GM19463 (cell line): ENCODE measurements at regions not wholly inside any gene's neighbourhood (a gene's known extent, or its start where the extent isn't known, plus 50 kb on each side); places are given as distances from the start of the nearest gene placed in this dataset.

Experiments used
- ATAC-seq: cut with Tn5 transposase; IDR thresholded peaks from one replicate; pipeline ENCODE4 v1.9.1; 2021; ENCODE audit warnings: mild to moderate bottlenecking, moderate library complexity; ENCODE audit not compliant: unreplicated experiment

DNA sequence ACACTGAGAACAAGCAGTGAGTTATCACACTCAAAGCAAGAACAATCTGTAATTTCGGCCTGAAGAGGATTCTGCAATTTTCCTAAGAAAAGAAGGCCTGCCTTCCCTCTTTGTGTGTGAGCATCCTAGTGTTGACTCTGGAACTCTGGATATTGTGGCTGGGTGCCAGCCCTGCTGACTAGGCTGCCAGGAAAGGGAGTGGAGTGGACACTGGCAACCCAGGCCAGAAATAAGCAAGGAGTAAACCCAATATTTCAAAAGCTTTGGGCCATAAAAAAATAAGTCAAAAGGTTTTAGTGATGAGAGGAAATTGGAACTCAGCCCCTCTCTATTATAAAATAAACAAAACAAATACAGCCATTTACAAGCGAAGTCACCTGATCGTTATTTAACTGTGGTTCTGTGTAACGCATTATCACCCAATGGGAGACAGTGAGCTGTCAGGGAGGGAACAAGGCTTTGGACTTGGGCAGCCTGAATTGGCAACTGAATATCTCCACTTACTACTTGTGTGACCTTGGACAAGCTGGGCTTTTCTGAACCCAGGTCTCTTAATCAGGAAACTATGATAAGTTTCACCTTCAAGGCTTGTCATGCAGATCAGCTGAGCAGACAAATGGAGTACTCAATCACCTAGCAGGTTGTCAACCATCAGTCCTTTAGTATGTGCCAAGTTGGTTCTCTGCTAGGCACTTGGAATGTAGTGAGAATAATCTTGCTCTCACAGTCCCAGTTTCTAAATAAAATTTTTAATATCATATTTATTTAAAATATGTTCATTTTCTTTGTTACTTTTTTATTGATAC, 196.2 kb downstream of the PAX1 start:
- ATAC-seq = no peak

DNA sequence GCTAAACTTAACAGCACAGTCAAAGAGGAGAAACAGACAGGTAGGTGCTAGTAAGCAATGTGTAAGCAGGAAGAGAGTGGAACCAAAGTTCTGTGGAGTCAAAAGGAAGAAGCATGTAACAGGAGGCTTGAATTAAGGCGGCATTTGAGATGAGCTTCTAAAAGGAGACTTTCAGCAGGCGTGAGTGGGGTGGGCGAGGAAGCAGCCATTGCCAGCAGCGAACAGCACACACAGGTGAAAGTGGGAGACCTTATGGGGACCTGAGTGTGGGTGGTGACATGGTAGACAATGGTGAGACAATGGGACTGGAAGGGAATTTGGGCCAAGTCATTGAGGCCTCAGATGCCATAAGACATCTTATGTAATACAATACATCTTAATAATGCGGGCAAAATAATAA, 195.0 kb downstream of the PAX1 start:
- no peak for ATAC-seq

DNA sequence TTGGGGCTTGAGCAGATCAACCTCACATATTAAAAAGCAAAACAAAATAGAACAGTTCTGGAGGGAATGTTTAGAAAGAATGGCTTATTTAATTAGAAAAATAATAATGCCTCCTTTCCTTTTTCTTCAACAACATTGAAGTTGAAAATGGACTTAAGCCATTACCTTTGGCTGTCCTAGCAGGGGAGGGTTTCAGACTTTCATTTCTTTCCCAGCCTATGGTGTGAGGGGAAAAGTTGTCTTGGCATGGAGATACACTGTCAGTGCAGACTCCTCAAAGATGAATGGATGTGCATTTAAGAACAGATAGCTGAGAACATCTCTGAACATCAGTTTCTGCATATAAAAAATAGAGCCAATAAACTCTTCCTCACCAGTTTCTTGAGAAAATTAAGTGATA, 169.5 kb downstream of the PAX1 start:
- ATAC-seq = no peak

DNA sequence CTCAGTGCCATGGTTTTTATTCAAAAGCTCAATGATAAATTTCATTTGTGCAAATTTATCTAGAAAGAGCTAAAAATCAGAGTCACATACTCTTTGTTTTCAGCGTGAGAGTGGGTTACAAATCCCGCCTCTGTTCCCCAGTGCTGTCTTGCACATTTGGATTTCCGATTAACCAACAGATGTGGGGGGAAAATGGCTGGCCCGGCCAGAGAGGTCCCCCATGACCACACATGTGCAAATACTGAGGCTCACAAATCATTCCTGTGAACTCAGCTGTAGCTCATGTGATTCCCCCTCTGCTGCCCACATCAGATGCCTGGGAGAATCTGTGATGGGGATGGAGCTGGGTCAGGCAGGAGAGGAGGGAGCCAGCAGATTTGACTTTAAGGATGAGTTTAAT, 168.7 kb downstream of the PAX1 start:
- ATAC-seq = no peak

DNA sequence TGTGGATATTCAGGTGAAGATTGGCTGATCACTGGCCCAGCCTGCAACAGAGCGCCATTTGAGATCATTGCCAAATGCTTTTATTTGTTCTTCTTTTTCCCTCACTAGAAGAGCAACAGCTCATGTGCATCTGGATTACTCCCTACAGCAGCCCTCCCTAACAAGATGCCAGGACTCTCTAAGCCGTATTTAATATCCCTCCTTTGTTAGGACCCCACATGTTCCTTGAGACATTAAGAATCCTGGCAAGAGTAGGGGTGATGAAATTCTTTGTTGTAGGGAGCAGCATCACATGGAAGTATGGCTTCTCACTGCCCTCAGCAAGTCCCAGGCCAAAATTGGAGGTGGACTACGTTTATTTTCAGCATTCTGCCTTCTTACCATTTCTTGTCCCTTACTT, 167.8 kb downstream of the PAX1 start:
- no peak for ATAC-seq

DNA sequence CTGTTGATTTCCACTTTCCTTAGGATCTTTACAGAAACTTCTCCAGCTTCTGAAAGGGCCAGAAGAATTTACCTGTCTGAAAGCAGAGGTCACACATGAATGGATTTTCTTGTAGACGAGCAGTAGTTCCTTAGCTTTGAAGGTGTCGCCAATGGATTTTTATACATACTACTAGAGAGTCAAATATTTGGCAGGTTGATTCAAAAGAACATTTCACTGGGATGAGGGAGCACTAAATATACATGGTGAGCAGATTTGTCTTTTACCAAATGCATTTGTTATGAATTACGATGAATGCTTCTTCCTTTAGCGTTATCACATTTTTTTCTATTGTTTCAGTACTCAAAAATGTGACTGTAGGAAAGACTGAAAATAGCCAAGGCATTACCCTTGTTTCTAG, 162.3 kb downstream of the PAX1 start:
- no peak for ATAC-seq

DNA sequence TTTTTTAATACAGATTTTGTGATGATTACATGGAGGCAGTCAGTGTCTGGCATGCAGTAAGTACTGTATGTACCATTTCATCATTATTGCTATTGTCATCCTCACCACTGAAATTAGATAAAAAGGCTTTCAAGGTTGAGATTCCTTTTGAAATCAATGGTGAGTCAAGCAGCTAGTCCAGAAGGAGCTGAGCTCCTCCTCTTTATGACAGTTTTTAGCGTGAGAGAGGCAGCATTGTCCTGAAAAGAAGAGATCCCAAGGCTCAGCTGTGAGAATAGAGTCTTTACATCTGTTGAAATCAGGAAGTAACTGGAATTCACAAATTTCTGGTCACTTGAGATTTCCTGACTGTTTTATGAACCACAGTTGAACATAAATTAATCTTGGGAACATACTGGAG, 161.9 kb downstream of the PAX1 start:
- no peak for ATAC-seq

DNA sequence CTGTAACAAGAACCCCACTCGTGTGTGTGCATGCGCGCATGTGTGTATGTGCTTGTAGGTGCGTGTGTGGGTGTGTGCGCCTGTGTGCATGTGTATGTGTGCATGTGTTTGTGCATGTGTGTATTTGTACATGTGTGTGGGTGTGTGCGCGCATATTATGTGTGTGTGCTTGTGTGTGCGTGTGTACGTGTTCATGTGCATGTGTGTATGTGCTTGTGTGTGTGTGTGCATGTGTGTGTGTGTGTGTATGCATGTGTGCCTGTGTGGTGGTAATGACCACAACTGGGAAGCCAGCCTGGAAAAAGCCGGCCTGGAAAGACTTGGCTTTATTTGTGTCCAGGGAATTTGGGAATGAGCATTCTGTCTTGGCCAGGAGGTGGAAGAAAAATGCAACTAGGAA, 157.5 kb downstream of the PAX1 start:
- ATAC-seq = no peak

DNA sequence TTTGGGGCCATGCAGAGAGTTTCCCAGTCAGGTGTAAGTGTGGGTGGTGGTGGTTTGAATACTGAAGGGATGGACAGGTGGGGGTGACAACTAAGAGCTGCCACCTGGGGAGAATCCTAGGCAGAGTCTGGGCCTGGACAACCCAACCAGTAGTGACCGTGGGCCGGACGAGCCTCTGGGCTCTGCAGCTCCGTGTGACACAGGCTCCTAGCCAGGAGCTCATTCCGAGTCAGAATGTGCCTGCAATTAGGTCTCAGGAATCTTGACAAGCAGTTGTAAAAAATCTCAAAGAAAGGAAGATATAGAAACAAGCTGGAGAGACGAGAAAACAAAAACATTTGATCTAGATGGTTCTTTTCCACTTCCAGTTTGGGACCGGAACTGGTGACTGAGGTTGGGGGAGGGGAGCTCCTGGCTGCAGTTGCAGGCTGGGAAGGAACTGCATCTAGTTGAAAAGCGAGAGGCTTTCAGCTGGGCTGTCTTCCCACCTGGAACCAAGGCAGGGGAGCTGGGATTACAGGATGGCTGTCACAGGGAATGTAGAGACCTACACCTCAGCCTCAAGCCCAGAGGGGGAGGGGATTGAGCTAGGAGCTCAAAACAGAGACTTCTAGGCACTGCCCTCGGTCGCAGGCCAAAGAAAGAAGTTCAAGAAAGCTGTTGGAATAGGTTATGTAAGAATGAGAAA, 156.9 kb downstream of the PAX1 start:
- no peak for ATAC-seq

DNA sequence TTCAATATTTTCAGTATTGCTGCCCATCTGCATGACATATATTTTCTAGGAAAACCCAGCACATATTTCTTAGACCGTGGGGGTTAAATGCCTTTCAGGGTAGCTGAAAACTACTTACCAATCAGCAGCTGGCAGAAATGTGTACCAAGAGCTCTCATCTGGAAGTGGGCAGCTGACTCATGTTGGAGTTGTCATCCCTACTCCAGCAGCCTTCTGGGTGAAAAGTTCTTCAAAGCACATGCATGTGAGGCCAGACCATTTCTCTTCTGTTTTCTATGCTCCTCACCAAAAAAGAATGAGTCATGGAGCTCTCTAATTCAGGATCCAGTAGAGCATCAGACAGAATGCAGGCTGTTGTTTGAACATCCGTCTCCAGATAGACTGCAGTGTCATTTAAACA, 135.5 kb downstream of the PAX1 start:
- ATAC-seq = no peak

DNA sequence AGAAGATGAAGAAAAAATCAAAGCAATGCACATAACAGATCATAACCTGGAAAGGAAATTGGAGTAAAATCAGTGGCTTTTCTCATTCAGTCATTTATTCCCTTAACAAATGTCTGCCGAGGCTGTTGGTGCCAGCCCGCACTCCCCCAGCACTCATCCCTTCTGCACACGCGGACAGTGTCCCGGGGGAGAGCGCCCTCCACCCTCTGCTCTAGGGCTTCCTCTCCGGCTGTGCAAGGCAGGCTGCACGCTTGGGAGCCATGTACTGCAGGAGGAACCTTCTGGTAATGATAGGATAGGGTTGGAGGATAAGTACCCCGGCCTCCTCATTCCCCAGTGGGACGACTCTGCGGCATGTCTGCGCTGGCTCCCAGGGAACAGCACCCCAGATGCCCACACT, 134.5 kb downstream of the PAX1 start:
- ATAC-seq = no peak

DNA sequence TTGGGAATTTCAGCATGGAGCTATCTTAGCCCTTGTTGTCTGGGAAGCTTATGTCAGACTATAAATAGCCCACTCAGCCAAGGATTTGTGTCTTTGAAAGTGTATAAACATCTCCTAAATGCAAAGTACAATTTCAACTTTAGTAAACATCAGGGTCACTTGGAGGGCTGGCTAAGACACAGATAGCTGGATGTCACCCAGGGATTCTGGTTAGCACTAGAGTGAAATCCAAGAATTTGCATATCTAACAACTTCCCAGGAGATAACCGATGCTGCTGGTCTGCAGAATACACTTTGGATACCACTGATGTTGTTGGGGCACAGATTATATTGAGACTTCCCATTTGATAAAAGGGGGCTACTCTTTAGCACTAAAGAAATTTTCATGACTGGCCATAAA, 130.9 kb downstream of the PAX1 start:
- ATAC-seq = no peak

DNA sequence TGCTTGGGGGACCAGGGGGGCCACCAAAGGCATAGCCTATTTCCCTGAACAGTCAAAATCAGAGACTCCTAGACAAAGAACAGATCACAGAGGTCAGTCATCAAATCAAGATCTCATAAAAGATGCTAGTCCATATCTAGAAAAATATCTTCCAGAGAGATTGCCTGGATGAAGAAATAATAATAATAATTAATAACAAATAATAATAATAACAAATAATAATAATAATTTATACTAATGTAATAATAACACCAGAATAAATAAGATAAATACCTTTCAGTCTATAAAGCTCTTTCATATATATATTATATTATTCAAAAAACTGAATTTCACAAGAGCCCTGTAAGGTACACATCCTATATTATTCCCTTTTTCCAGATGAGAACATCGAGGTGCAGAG, 129.6 kb downstream of the PAX1 start:
- no peak for ATAC-seq

DNA sequence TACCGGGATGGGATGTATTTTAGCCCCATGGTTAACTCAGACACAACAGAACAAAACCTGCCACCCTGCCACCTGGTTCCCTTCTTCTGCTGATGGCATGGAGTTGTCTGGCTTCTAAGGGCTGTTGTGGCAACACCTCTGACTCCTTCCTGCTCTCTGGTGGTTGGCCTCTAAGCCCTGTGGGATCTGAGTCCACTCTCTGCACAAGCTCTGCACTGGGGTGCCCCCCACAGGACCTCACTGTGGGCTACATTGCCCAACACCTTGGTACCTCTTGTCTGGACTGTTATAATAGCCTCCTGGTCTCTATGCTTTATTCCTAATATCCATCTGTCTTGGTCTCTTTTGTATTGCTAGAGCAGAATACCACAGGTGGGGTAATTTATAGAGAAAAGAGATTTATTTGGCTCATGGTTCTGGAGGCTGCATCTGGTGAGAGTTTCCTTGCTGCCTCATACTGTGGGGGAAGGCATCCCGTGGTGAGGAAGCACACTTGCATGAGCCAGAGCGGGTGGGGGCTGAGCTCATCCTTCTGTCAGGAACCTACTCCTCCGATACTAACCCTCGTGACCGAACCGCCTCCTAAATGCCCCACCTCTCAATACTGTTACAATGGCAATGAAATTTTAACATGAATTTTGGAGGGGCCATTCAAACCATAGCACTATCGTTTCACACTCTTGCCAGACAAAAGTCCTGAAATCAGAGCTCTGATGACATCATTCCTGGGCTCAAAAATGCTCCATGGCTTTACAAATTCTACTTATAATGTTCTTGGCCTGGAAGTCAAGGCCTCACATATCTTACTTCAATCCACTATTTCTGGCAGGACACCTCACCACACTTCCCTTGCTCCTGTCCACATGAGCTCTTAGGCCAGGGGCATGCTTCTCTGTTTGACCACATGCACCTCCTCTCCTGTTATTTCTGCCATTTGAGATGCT, 127.2 kb downstream of the PAX1 start:
- ATAC-seq = no peak

DNA sequence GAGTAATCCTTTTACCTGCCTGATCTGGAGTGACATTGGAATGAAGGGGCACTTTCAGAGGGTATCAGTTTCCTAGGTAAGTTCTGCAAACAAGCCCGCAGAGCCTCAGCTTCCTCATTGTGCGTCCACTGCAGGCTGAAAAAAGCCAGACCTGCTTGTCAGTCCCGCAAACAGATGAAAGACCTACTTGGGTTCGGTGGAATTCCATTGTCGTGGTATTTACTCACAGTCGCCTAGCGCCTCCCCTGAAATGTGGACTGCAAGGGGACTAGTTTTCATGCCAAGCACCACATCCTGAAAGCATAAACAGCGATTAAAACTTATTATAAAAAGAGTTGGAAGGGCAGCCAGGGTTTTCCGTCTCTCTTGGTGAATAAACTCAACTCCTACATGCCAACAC, 121.5 kb downstream of the PAX1 start:
- no peak for ATAC-seq

DNA sequence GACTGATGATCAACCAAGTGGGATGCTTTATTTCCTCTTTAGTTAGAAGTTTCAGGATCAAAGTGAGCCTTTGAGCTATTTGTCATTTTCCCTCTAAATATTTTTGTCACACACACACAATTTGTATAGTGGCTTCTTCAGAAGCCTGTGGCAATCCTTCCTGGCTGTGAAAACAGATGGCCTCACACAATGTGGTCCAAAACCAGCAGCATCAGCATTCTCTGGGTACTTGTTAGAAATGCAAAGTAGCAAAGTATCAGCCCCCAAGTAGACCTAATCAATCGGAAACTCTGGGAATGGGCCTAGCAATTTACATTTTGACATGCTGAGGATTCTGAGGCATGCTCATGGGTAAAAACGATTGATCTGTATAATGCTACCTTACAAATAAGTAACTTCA, 115.9 kb downstream of the PAX1 start:
- ATAC-seq = no peak

DNA sequence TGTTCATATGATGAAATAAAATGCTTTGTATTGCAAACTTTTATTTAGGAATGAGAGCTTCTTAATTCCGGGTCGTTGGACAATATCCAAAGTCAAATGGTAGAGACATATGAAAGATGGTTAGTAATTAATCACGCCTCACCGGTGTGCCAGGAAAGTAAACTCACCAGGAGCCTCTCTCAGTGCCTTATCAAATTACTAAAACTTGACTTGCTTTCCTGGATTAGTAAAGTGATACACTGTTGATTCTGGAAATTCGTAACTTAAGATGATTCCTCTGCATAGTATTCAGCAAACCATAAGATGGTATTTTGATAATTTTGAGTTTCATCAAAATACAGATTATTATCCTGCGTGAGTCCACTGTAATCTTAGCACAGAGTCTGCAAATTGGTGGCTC, 115.2 kb downstream of the PAX1 start:
- no peak for ATAC-seq

DNA sequence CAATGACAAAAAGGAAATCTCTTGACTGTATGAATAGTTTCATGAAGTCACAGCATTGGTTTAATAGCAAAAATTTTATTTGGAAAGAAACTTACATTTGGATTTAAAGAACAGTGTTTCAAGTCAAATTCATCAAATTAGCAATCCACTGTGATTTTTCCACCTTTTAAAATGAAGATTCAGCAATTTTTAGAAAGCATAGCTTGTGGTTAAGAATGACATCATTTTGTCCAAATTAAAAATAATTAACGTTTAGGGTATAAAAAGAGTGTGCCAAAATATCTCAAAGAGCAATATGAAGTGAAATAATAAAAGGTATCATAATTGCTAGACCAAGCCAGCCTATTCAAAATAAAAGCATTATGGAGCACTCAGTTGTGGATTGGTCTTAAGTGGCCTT, 114.6 kb downstream of the PAX1 start:
- no peak for ATAC-seq

DNA sequence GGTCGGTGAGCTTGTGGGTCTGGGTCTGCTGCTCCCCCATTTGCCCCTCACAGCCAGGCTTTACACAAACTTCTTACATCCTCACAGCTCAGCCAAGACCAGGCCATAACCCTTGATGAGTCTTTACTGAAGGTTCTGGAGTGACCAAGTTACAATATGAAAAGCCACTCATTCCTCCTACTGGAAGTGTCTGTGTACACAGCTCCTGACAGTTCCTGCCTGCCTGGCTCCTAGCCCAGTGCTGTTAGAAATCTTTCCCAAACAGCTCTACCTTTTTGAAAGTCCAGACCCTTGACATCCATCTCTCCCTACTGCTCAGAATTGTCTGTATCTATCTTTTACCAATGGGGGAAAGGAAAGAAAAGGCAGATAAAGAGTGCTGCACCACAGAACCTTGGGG, 106.9 kb downstream of the PAX1 start:
- ATAC-seq = no peak

DNA sequence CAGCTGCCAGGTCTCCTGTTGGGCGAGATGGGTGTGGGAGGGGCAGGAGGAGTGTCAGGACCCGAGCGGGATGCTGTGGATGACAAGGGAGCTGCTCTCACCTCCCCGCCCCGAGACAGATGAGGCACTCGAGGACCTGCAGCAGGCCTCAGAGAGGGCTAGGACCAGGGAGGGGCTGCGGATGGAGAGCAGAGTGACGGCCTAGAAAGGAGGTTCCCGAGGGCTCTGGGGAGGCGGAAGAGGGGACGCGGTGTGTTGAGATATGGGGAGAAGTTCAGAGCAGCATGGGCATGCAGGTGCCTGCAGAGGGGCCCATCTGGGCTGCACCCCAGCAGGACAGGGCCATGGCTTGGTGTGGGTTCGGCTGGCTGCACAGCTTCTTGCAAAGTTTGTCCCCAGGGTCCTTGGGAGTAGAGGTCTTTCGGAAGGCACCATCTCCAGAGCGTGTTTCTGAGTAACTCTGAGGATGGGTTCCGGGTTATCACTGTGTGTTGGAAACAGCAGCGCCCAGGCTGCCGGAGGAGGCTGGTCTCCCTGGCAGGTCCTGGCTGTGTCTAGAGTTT, 104.6 kb downstream of the PAX1 start:
- no peak for ATAC-seq
